ENCODE measurements at regions not wholly inside any gene's neighbourhood (a gene's known extent, or its start where the extent isn't known, plus 50 kb on each side); places are given as distances from the start of the nearest gene placed in this dataset.

GRCh38 chr1:215005078-215005477 is 77.5 kb upstream of the KCNK2 start:
- TF ChIP-seq CTCF (IDR thresholded peaks at IDR 0.05; ENCODE audit: extremely low read depth, missing control alignments), result no peak
- DNase-seq (ENCODE audit: low spot score), result no peak

GRCh38 chr1:215005656-215006345 is 76.7 kb upstream of the KCNK2 start:
- DNase-seq (ENCODE audit: low spot score), result no peak
- TF ChIP-seq CTCF (IDR thresholded peaks at IDR 0.05; ENCODE audit: extremely low read depth, missing control alignments), result no peak

- TF ChIP-seq CTCF (IDR thresholded peaks at IDR 0.05; ENCODE audit: extremely low read depth, missing control alignments), result no peak
- DNase-seq (ENCODE audit: low spot score), result no peak
Measured at GRCh38 chr1:215007880-215008279, 74.7 kb upstream of the KCNK2 start.

GRCh38 chr1:215018555-215018954 is 64.0 kb upstream of the KCNK2 start:
- no peak for TF ChIP-seq CTCF (IDR thresholded peaks at IDR 0.05; ENCODE audit: extremely low read depth, missing control alignments)
- DNase-seq (ENCODE audit: low spot score), result no peak

- DNase-seq (ENCODE audit: low spot score), result no peak
- TF ChIP-seq CTCF (IDR thresholded peaks at IDR 0.05; ENCODE audit: extremely low read depth, missing control alignments), result no peak
Measured at GRCh38 chr1:215022204-215022603, 60.3 kb upstream of the KCNK2 start.

GRCh38 chr1:215022741-215023141 is 59.8 kb upstream of the KCNK2 start:
- no peak for DNase-seq (ENCODE audit: low spot score)
- no peak for TF ChIP-seq CTCF (IDR thresholded peaks at IDR 0.05; ENCODE audit: extremely low read depth, missing control alignments)

GRCh38 chr1:215023155-215023832 is 59.2 kb upstream of the KCNK2 start:
- no peak for TF ChIP-seq CTCF (IDR thresholded peaks at IDR 0.05; ENCODE audit: extremely low read depth, missing control alignments)
- no peak for DNase-seq (ENCODE audit: low spot score)

Measured in GM20000 (cell line).